Hepatocyte (in vitro differentiated cells): ENCODE measurements at regions not wholly inside any gene's neighbourhood (a gene's known extent, or its start where the extent isn't known, plus 50 kb on each side); places are given as distances from the start of the nearest gene placed in this dataset.
"Not testable (repeated sequence)": the region's sequence is repeated elsewhere in the genome, so short reads cannot be mapped to it uniquely, and the experiment has no call there.

Experiments
- DNase-seq: peaks from one replicate; pipeline ENCODE4 v3.0.0-alpha.2; 2016; ENCODE audit warnings: low spot score
- H2AFZ ChIP-seq: fragments of 200-600 bp; sonication (generic); 2 replicates; pipeline ENCODE4 v1.6.0; 2016; ENCODE audit warnings: antibody characterized with exemption, mild to moderate bottlenecking
- H3K27ac ChIP-seq: fragments of 200-600 bp; sonication (generic); 2 replicates; pipeline ENCODE4 v1.5.1; 2016; ENCODE audit warnings: mild to moderate bottlenecking
- H3K27me3 ChIP-seq: fragments of 200-600 bp; sonication (generic); 2 replicates; pipeline ENCODE4 v1.6.1; 2016
- H3K36me3 ChIP-seq: fragments of 200-600 bp; sonication (generic); replicated peaks from 2 replicates; pipeline ENCODE4 v1.5.1; 2016; ENCODE audit warnings: low read depth; ENCODE audit not compliant: insufficient read depth
- H3K4me1 ChIP-seq: fragments of 200-600 bp; sonication (generic); 2 replicates; pipeline ENCODE4 v1.5.1; 2016; ENCODE audit warnings: mild to moderate bottlenecking, moderate library complexity; ENCODE audit not compliant: insufficient read depth
- H3K4me2 ChIP-seq: fragments of 200-600 bp; sonication (generic); 2 replicates; pipeline ENCODE4 v1.6.0; 2016
- H3K4me3 ChIP-seq: fragments of 200-600 bp; sonication (generic); 2 replicates; pipeline ENCODE4 v1.5.1; 2016; ENCODE audit warnings: mild to moderate bottlenecking
- H3K79me2 ChIP-seq: fragments of 200-600 bp; sonication (generic); 2 replicates; pipeline ENCODE4 v1.6.0; 2017; ENCODE audit warnings: mild to moderate bottlenecking
- H3K9me2 ChIP-seq: fragments of 200-600 bp; sonication (generic); replicated peaks from 2 replicates; pipeline ENCODE4 v1.6.0; 2017; ENCODE audit warnings: mild to moderate bottlenecking; ENCODE audit not compliant: insufficient read depth
- H3K9me3 ChIP-seq: fragments of 200-600 bp; sonication (generic); 2 replicates; pipeline ENCODE4 v1.5.1; 2016; ENCODE audit warnings: low read depth, mild to moderate bottlenecking
- H4K20me1 ChIP-seq: fragments of 200-600 bp; sonication (generic); 2 replicates; pipeline ENCODE4 v1.6.0; 2016; ENCODE audit warnings: mild to moderate bottlenecking; ENCODE audit not compliant: insufficient read depth, poor library complexity, severe bottlenecking
- EZH2 ChIP-seq: fragments of 200-600 bp; sonication (generic); IDR thresholded peaks from 2 replicates; pipeline ENCODE4 v1.6.1; 2016; ENCODE audit warnings: antibody characterized with exemption, mild to moderate bottlenecking, borderline replicate concordance
- EZH2phosphoT487 ChIP-seq: fragments of 200-600 bp; sonication (generic); IDR thresholded peaks from one replicate; pipeline ENCODE4 v1.6.1; 2018; ENCODE audit warnings: antibody characterized with exemption, mild to moderate bottlenecking, low read depth, moderate library complexity; ENCODE audit not compliant: unreplicated experiment, severe bottlenecking
- WGBS: methylation state at CpG from one replicate; pipeline ENCODE4 v1.1.6; 2016; ENCODE audit warnings: low lambda C conversion rate; ENCODE audit errors: missing lambda C conversion rate; 5-methylcytosine and 5-hydroxymethylcytosine counted together
- TF ChIP-seq, protein P1 (sequence below): fragments of 200-600 bp; sonication (generic); IDR thresholded peaks from 2 replicates; pipeline ENCODE4 v1.5.1; 2016; ENCODE audit warnings: antibody characterized with exemption, mild to moderate bottlenecking; ENCODE audit not compliant: poor library complexity

DNA sequence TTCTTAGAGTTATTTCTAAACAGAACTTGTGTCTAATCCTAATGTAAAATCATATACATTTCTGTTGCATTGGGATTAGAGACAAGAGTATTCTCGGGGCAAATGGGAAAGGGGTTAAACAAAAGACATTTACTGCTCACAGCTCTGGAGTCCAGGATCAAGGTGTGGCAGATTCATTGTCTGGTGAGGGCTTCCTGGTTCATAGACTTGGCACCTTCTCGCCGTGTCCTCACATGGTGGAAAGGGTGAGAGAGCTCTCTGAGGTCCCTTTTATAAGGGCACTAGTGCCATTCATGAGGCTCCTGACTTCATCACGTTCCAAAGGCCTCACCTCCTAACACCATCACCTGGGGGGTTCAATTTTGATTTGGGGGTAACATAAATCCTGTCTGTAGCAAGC is 90.3 kb upstream of the PRKX start:
- 75% methylated on average over 4 of the region's 4 CpGs for WGBS
- TF ChIP-seq EZH2phosphoT487, result no peak
- TF ChIP-seq, protein P1, sequence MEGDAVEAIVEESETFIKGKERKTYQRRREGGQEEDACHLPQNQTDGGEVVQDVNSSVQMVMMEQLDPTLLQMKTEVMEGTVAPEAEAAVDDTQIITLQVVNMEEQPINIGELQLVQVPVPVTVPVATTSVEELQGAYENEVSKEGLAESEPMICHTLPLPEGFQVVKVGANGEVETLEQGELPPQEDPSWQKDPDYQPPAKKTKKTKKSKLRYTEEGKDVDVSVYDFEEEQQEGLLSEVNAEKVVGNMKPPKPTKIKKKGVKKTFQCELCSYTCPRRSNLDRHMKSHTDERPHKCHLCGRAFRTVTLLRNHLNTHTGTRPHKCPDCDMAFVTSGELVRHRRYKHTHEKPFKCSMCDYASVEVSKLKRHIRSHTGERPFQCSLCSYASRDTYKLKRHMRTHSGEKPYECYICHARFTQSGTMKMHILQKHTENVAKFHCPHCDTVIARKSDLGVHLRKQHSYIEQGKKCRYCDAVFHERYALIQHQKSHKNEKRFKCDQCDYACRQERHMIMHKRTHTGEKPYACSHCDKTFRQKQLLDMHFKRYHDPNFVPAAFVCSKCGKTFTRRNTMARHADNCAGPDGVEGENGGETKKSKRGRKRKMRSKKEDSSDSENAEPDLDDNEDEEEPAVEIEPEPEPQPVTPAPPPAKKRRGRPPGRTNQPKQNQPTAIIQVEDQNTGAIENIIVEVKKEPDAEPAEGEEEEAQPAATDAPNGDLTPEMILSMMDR, result no peak
- TF ChIP-seq EZH2, result no peak
- Histone ChIP-seq H3K4me3 (no peak overlapping the region), H3K4me2 (no peak overlapping the region), H3K4me1 (no peaks in the 10 kb centered on the region), H3K9me3 (no peaks in the 10 kb centered on the region), H3K79me2 (no peaks in the 10 kb centered on the region), H2AFZ (no peak overlapping the region), H3K9me2 (no peaks in the 10 kb centered on the region), H4K20me1 (no peaks in the 10 kb centered on the region), H3K27ac (no peak overlapping the region), H3K27me3 (peaks cover 19% of the 10 kb centered on the region), H3K36me3 (no peaks in the 10 kb centered on the region)
- no peak for DNase-seq

DNA sequence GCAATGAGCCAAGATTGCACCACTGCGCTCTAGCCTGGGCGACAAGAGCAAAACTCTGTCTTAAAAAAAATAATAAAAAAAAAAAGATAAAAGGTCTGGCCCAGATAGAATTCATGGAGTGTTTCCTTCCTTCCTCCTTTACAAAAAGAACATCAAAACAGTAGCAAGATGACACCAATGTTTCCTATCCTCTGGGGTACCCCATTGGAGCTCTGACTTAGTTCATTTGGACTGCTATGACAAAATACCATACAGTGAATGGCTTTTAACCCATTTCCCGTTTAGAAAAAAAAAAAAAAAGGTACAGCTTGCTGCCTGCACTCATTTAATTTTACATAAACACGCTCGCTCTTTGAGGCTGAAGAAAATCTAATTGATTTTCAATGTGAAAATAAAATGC is 89.9 kb upstream of the PRKX start:
- H3K27me3 ChIP-seq, result peaks cover 19% of the 10 kb centered on the region
- H2AFZ ChIP-seq, result no peak overlapping the region
- H3K4me2 ChIP-seq, result no peak overlapping the region
- TF ChIP-seq EZH2 (no peak), EZH2phosphoT487 (no peak)
- TF ChIP-seq, protein P1, result no peak
- H3K9me3 ChIP-seq, result no peaks in the 10 kb centered on the region
- no peaks in the 10 kb centered on the region for H3K9me2 ChIP-seq
- no peak for DNase-seq
- no peak overlapping the region for H3K4me3 ChIP-seq
- WGBS, result 80% methylated on average over 5 of the region's 5 CpGs
- H4K20me1 ChIP-seq, result no peaks in the 10 kb centered on the region
- no peaks in the 10 kb centered on the region for H3K79me2 ChIP-seq
- no peaks in the 10 kb centered on the region for H3K36me3 ChIP-seq
- no peak overlapping the region for H3K27ac ChIP-seq
- no peaks in the 10 kb centered on the region for H3K4me1 ChIP-seq

DNA sequence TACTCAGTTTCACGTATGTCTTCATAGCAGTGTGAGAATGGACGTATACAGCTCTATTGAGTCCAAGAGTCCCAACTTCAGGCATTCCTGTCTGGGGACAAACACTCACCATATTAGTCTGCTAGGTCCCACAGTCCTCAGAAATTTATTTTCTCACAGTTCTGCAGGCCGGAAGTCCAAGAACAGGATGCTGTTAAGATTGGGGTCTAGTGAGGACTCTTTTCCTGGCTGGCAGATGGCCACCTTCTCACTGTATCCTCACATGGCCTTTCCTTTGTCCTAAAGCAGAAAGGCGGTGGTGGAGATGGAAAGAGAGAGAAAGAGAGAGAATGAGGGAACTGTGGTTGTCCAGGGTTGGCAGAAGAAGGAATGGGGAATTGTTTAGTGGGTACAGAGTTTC is 82.0 kb upstream of the PRKX start:
- H3K4me1 ChIP-seq, H3K9me3 ChIP-seq, H2AFZ ChIP-seq, H3K27me3 ChIP-seq, H3K36me3 ChIP-seq, H3K27ac ChIP-seq, H3K79me2 ChIP-seq, DNase-seq, H4K20me1 ChIP-seq, H3K9me2 ChIP-seq, H3K4me3 ChIP-seq, H3K4me2 ChIP-seq: not testable (repeated sequence)
- 59% methylated on average over 4 of the region's 4 CpGs for WGBS

DNA sequence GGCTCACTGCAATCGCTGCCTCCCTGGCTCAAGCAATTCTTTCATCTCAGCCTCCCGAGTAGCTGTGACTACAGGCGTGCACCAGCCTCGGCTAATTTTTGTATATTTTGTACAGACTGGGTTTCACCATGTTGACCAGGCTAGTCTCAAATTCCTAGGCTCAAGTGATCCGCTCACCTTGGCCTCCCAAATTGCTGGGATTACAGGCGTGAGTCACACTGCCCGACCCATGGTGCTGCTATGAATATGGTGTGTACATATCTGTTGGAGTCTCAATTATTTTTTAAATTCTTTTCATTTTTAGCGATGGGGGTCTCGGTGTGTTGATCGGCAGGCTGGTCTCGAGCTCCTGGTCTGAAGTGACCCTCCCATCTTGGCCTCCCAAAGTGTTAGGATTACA is 78.0 kb upstream of the PRKX start:
- Histone ChIP-seq H3K36me3 (no peaks in the 10 kb centered on the region), H3K4me2 (no peak overlapping the region), H3K9me2 (no peaks in the 10 kb centered on the region), H4K20me1 (no peaks in the 10 kb centered on the region), H3K79me2 (no peaks in the 10 kb centered on the region), H2AFZ (no peak overlapping the region), H3K27ac (no peak overlapping the region), H3K4me1 (no peaks in the 10 kb centered on the region), H3K9me3 (no peaks in the 10 kb centered on the region), H3K27me3 (no peaks in the 10 kb centered on the region), H3K4me3 (no peak overlapping the region)
- TF ChIP-seq EZH2phosphoT487, result no peak
- no peak for TF ChIP-seq EZH2
- TF ChIP-seq, protein P1, result no peak
- WGBS, result 85% methylated on average over 11 of the region's 11 CpGs
- no peak for DNase-seq
